GM12878 (cell line): ENCODE measurements at regions not wholly inside any gene's neighbourhood (a gene's known extent, or its start where the extent isn't known, plus 50 kb on each side); places are given as distances from the start of the nearest gene placed in this dataset.

ENCODE experiments used
- ATAC-seq: fragments of 200-7000 bp; cut with Tn5 transposase; 3 replicates; pipeline ENCODE4 v1.9.1; 2020; ENCODE audit warnings: mild to moderate bottlenecking, moderate library complexity
- BruUV-seq: library from RNA; stranded (reverse); fragments of 400-500 nt; replicated peaks from 2 replicates; lab custom pipeline; 2021; lab: Mats Ljungman, UMichigan
- CTCF ChIA-PET: fragments of 300-600 bp; sonication (Branson Sonifier 250); formaldehyde crosslinking; extraction: SDS; loops from one replicate; lab custom pipeline; 2021; ENCODE audit warnings: inconsistent platforms; lab: Yijun Ruan, JAX
- POLR2A ChIA-PET: fragments of 350-600 bp; formaldehyde crosslinking; extraction: SDS; loops from one replicate; lab custom pipeline; 2021; ENCODE audit warnings: inconsistent platforms; lab: Charles Lee
- RAD21 ChIA-PET: fragments of 300-600 bp; sonication (Branson Sonifier 250); formaldehyde crosslinking; loops from one replicate; lab custom pipeline; 2023; ENCODE audit warnings: antibody characterized with exemption; ENCODE audit not compliant: unreplicated experiment; lab: Charles Lee
- SMC1A ChIA-PET: fragments of 300-600 bp; sonication (Branson Sonifier 250); formaldehyde crosslinking; loops from one replicate; lab custom pipeline; 2023; ENCODE audit not compliant: unreplicated experiment, uncharacterized antibody; lab: Charles Lee
- DNase-seq: peaks from one replicate; pipeline ENCODE4 v3.0.0-alpha.2; 2011; ENCODE audit warnings: low read depth, low spot score
- FAIRE-seq: peaks from 3 replicates; lab custom pipeline; 2011; peaks lifted over from hg19 to GRCh38; lab: Jason Lieb, UNC
- H2AFZ ChIP-seq: 2 replicates; pipeline ENCODE4 v1.6.0; 2011; ENCODE audit warnings: low read depth, low read length, control low read depth; ENCODE audit not compliant: control insufficient read depth
- H3K27ac ChIP-seq: 2 replicates; pipeline ENCODE4 v1.5.1; 2011; ENCODE audit warnings: control low read depth; ENCODE audit not compliant: control insufficient read depth, insufficient read depth
- H3K27me3 ChIP-seq, 2 experiments: replicated peaks in 1 of 2; 2 replicates each; pipeline versions ENCODE4 v1.6.0 to v1.6.1; 2011; ENCODE audit warnings: low read length in 1 of 2; ENCODE audit not compliant: control insufficient read depth in 2 of 2, insufficient read depth in 2 of 2
- H3K36me3 ChIP-seq, 2 experiments: 2 replicates each; pipeline ENCODE4 v1.5.1; 2011; ENCODE audit warnings: low read length in 1 of 2; ENCODE audit not compliant: control insufficient read depth in 2 of 2, insufficient read depth in 2 of 2
- H3K4me1 ChIP-seq: 2 replicates; pipeline ENCODE4 v1.6.1; 2011; ENCODE audit warnings: mild to moderate bottlenecking, low read length, moderate library complexity, mixed read lengths; ENCODE audit not compliant: control insufficient read depth, insufficient read depth
- H3K4me2 ChIP-seq: 2 replicates; pipeline ENCODE4 v1.6.0; 2011; ENCODE audit warnings: control low read depth; ENCODE audit not compliant: control insufficient read depth, insufficient read depth
- H3K4me3 ChIP-seq: fragments of 200-600 bp; sonication (generic); 2 replicates; pipeline ENCODE4 v1.5.1; 2016
- H3K79me2 ChIP-seq: 2 replicates; pipeline ENCODE4 v1.6.0; 2011; ENCODE audit warnings: low read length; ENCODE audit not compliant: control insufficient read depth, insufficient read depth
- H3K9ac ChIP-seq: 2 replicates; pipeline ENCODE4 v1.8.0; 2011; ENCODE audit warnings: low read length, control low read depth, mixed read lengths; ENCODE audit not compliant: control insufficient read depth, insufficient read depth
- H3K9me3 ChIP-seq: replicated peaks from 3 replicates; pipeline ENCODE4 v1.5.1; 2011; ENCODE audit warnings: mild to moderate bottlenecking, low read length; ENCODE audit not compliant: control insufficient read depth, insufficient read depth
- H4K20me1 ChIP-seq: 2 replicates; pipeline ENCODE4 v1.6.0; 2011; ENCODE audit not compliant: control insufficient read depth, insufficient read depth
- BCL11A ChIP-seq: IDR thresholded peaks from 2 replicates; pipeline ENCODE4 v1.6.1; 2011; ENCODE audit warnings: low read depth, low read length
- BCLAF1 ChIP-seq: fragments of 450-650 bp; IDR thresholded peaks from 2 replicates; pipeline ENCODE4 v1.6.1; 2017; ENCODE audit warnings: antibody characterized with exemption, mild to moderate bottlenecking, moderate library complexity
- JUND ChIP-seq: IDR thresholded peaks from 2 replicates; pipeline ENCODE4 v1.6.1; 2012; ENCODE audit warnings: low read depth, mild to moderate bottlenecking, low read length, improper control_type of control experiment, moderate library complexity
- KAT2A ChIP-seq: conservative IDR thresholded peaks from 2 replicates; pipeline ENCODE4 v1.6.1; 2011; ENCODE audit warnings: low read depth, low read length; ENCODE audit not compliant: control insufficient read depth
- MLLT1 ChIP-seq: fragments of 450-650 bp; IDR thresholded peaks from 2 replicates; pipeline ENCODE4 v1.6.1; 2016; ENCODE audit warnings: mild to moderate bottlenecking
- MXI1 ChIP-seq: fragments of 150-350 bp; IDR thresholded peaks from 2 replicates; pipeline ENCODE4 v1.6.1; 2011; ENCODE audit warnings: low read depth, mild to moderate bottlenecking, inconsistent platforms, low read length, improper control_type of control experiment
- RB1 ChIP-seq: fragments of 450-650 bp; formaldehyde crosslinking; IDR thresholded peaks from 2 replicates; pipeline ENCODE4 v1.6.1; 2017; ENCODE audit warnings: mild to moderate bottlenecking, borderline replicate concordance
- SMAD1 ChIP-seq: fragments of 450-650 bp; IDR thresholded peaks from 2 replicates; pipeline ENCODE4 v1.6.1; 2018; ENCODE audit warnings: mild to moderate bottlenecking, low read depth; ENCODE audit not compliant: partially characterized antibody
- SUPT20H ChIP-seq: IDR thresholded peaks from 2 replicates; pipeline ENCODE4 v1.6.1; 2011; ENCODE audit warnings: low read depth, mild to moderate bottlenecking, low read length, moderate library complexity, borderline replicate concordance; ENCODE audit not compliant: control insufficient read depth
- ZNF217 ChIP-seq: fragments of 450-650 bp; IDR thresholded peaks from 2 replicates; pipeline ENCODE4 v1.6.1; 2017; ENCODE audit warnings: antibody characterized with exemption, mild to moderate bottlenecking
- WGBS: methylation state at CpG from one replicate; pipeline ENCODE4 v1.1.6; 2016; ENCODE audit warnings: low lambda C conversion rate; ENCODE audit not compliant: insufficient replicate concordance, insufficient coverage; ENCODE audit errors: missing lambda C conversion rate; 5-methylcytosine and 5-hydroxymethylcytosine counted together
- in situ Hi-C: fragments of 300-500 bp; cut with MboI; formaldehyde crosslinking; loops from 9 replicates; pipeline ENCODE4 v1.14.3; 2018; ENCODE audit warnings: mixed read lengths
- intact Hi-C: fragments of 100-400 bp; cut with micrococcal nuclease; formaldehyde crosslinking; loops from one replicate; pipeline ENCODE4 v1.14.2; 2022; ENCODE audit not compliant: unreplicated experiment

GRCh38 chr20:17863209-17863576 lies 105.4 kb downstream of the SNX5 start:
- SMC1A ChIA-PET = no interaction called here
- ATAC-seq (no peak), FAIRE-seq (no peak), DNase-seq (no peak)
- no peak for TF ChIP-seq ZNF217
- TF ChIP-seq MLLT1 = no peak
- no peak for TF ChIP-seq SMAD1
- no peak for TF ChIP-seq MXI1
- no peak for TF ChIP-seq BCLAF1
- no peak for TF ChIP-seq KAT2A
- no peak for TF ChIP-seq SUPT20H
- TF ChIP-seq JUND = no peak
- TF ChIP-seq RB1 = no peak
- no peak for TF ChIP-seq BCL11A
- intact Hi-C loops = no loop called here
- CTCF ChIA-PET = interaction anchor here (1.2 kb wide), 1 partner anchor 183 kb away, joined by 3 read pairs; no protein-coding TSS in a partner anchor
- RAD21 ChIA-PET = no interaction called here
- Histone ChIP-seq H4K20me1 (no peaks in the 10 kb centered on the region), H3K79me2 (no peaks in the 10 kb centered on the region), H3K4me3 (no peak overlapping the region), H3K4me2 (no peak overlapping the region), H3K4me1 (peaks cover 23% of the 10 kb centered on the region), H3K9ac (no peak overlapping the region), H3K36me3 (no peaks in the 10 kb centered on the region), H3K27me3 (no peaks in the 10 kb centered on the region), H3K9me3 (no peaks in the 10 kb centered on the region), H2AFZ (no peak overlapping the region), H3K27ac (no peak overlapping the region)
- POLR2A ChIA-PET = no interaction called here
- WGBS = 38% methylated on average over 4 of the region's 4 CpGs
- in situ Hi-C loops = no loop called here
- BruUV-seq = no TSS peak
